Central memory CD4-positive, alpha-beta T cell (primary cell): ENCODE measurements at regions not wholly inside any gene's neighbourhood (a gene's known extent, or its start where the extent isn't known, plus 50 kb on each side); places are given as distances from the start of the nearest gene placed in this dataset.
"Not testable (repeated sequence)": the region's sequence is repeated elsewhere in the genome, so short reads cannot be mapped to it uniquely, and the experiment has no call there.

Source experiments
- DNase-seq: peaks from one replicate; pipeline ENCODE4 v3.0.0; 2022

DNA sequence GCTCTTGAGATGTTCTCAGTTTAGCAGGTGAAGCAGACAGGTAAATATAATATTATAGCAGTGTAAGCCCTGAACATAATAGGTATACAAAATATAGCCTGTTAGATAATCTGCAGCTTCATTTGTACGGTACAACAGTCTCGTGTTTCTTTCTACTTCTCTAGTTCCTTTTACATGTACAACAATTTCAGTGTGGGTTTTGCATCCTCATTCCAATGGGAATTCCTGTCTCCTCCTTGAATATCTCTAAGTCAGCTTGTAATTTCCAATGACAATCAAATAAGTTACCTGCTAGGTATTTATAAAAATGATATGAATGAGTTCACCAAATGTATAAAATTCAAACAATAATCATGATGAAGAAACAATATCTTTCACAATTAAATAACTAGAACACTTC is 330.0 kb upstream of the RND3 start:
- no peak for DNase-seq

DNA sequence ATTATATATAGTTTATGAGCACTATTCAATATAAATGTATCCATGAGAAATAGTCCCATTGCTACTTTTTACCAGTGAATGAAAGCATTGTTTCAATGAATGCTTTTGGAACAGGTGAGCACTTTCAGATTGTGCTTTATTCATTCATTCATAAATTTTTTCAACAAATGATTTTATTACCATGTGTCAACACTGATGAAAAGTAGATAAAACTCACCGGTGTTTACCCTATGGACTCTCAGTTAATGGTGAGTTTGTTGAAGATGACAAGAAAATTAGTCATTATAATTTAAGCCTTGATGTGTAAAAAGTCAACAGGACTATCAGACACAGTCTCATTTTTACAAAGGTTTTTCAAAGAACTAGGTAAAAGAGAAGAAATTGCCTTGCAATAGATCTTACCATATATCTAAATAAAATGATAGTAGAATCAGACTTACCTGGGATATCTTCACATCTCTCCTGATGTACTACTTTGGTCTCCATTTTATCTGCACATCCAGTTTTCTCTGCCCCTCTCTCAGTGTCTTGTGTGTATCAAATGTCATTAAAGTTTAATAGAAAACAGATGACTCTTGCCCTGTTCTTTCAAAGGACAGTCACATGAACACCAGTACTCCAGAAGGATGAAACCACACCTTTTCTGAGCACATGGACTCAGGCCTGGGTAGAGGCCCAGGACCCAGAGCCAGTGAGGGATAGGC is 325.3 kb upstream of the RND3 start:
- DNase-seq, result no peak

DNA sequence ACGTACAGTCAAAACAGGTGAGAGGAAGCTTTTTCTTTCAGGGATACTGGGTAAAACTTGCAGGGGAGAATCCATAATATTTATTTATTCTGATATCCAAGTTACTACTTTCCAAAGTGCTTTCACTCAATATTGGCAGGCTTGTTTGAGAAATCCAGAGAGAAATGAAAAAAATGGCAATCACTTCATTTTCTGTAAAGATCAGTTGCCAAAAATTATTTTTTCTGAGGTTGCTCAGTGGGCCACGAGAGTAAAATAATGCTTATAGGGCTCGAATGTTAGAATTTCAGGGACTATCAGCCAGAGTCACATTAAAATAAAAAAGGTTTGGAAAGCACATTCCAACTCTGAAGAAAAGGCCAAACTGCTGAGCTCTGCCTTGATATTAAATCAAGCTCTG is 324.6 kb upstream of the RND3 start:
- no peak for DNase-seq

DNA sequence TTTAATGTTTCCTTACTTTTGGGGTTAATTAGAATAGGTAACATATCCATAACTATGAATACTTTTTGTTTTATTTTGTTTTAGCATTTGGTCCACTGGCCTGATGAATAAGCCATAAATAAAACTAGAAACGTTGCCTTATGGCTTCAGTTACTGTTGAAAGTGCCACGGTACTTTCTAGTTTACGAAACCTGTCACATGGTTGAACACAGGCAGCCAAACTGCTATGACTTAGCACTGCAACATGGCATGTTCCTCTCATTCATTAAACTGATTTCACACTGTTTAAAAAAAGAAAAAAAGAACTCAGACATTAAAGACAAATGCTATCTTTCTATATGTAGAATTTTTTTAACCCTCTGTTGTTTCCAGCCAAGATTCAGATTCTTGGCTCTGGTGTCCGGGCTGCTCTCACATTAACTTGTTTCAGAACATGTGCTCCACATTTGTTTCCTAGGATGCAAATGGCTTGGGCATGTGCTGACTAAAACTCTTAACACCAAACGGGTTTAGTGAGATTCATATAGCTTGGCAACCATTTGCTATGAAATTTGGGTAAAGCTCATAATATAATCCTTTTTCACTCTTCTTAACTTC is 323.9 kb upstream of the RND3 start:
- DNase-seq, result no peak

DNA sequence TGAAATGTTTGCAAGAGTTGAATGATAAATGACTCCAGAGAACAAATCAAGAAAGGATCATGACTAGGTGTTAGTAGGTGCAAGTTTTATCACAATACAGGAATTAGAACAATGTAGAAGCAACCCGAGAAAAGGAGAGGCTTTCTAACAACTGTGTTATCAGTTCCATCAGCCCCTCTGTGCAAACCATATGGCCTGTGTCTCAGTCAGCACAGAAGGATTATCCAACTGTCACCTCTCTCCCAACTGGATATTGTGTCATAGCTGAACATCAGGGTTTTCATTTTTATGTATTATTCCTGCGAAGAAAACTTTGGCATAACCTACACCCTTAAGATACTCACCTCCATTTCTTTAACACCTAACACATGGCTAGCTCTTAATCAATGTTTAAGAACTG is 321.6 kb upstream of the RND3 start:
- no peak for DNase-seq

DNA sequence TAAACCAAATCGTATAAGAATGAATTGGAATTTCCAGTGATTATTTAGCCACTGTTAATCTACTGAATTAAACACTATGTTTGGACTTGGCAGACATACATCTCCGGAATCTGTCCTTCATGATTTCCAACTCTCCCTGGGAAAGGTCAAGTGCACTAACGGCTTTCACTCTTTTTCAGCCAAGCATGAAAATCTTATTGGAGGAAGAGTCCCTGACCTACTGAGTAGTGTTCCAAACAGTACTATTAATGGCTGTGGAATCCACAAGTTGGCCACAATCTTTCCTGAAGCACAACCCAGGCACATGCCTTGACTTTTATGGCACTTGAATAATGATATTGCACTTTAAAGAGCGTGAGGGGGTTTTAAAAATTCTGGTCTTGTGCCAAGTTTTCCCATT is 318.9 kb upstream of the RND3 start:
- DNase-seq, result no peak

DNA sequence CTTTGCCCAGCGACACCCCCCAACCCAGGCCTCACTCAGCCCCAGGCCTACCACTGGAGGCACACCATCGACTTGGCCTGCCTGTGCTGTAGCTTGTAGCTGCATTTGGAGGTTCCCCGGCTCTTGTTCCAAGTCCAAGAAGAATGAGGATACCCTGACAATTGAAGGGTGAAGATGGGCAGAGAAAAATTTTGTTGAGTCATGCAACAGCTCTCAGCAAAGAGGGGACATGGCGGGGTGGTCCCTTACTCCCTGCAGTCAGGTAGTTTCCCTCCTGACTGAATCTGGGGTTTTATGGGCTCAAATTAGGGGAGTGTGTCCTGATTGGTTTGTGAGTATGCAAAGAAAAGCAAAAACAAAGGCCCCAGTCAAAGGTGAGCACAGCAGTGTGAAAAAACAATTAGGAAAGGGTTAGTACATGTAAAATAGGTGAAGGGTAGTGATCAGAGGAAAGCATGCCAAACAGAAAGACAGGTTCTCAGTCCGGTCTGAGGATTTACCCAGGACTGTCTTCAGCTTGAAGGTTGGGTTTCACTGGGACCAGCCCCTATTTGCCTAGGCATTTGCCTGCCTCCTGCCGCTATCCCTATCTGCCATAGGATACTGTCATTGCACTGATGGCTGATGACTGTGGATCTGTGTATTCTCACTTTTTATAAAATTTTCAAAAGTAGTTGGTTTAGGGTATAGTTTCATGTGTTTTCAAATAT is 316.4 kb upstream of the RND3 start:
- no peak for DNase-seq

DNA sequence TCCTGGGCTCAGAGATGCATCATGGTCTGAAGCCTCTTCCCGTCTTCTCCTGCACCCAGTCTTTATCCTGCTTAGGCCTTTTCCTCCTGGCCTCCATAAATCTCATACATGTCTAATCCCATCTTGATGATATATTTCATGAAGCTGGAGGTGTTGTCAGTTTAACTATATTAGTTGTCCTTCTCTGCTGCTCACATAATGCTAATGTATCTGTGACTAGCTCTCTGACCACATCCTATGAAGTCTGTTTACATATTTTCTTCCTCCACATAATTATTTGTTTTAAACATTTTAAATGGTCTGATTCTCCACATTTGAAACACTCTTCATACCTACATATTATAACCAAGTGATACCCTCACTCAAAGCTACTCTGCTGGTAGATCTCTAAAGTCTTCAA is 315.2 kb upstream of the RND3 start:
- no peak for DNase-seq

DNA sequence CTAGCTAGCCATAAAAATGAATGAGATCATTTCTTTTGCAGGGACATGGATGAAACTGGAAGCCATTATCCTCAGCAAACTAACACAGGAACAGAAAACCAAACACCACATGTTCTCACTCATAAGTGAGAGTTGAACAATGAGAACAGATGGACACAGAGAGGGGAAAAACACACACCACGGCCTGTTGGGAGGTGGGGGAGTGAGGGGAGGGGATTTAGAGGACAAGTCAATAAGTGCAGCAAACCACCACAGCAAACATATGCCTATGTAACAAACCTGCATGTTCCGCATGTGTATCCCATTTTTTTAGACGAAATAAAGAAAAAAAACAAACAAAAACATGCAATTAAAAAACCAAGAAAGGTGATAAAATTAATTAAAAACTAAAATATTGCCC is 308.8 kb upstream of the RND3 start:
- DNase-seq, result not testable (repeated sequence)

DNA sequence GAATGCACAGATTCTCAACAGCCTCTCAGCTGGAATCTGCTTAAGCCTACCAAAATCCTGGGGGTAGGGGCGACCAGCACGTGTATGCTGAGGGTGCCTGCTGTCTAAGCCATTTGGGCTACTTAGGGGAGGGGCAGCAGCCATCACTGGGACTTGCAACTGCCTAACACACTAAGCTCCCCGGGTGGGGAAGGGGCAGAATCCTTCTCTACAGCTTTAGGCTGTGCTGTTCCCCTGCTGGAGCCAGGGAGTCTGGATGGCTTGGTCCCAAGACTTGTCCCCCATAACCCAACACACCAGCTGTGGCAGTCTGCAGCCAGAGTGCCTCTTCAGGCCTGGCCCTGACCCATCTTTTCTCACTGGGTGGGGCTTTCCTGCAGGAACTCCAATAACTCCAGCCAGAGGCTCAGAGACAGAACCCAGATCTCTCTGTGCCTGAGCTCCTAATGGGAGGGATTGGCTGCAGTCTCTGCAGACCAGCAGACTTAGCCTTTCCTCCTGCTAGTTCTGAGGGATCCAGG is 305.4 kb upstream of the RND3 start:
- DNase-seq, result no peak

DNA sequence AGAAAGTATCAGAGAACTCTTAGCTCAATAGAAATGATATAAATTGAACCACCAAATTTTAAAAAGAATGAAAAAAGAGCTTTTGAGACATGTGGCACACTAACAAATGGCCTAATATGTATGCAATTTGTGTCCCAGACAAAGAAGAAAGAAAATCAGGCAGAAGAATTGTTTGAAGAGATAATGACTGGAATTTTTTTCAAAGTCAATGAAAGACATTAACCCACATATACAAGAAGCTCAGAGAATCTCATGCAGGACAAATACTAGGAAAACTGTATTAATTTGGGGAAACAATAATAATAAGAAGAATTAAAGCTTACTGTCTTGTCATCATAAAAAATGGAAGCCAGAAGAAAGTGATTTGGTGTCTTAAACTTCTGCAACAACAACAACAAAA is 304.1 kb upstream of the RND3 start:
- DNase-seq, result no peak

DNA sequence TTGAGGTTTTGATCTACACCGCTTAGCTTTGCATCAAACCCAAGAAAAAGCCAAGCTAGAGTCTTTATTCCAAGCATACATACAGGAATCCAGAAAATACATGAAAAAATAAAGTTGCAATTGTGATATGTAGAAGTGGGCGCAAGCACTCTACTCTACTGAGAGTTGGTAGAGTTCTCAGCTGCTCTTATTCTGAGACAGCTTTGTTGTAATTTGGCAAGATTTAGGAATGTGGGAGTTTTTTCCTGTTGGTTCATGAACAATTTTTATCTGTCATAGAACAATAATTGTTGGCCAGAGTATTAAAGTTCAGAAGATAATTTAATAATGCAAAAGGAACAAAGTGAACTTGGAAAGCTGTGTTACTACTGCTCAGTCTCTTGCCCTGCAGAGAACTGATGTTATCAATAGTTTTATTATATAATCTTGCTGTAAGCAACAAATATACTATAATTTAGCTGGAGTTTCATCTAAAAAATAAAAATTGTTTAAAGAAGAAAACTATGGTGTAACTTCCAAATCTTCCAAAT is 302.0 kb upstream of the RND3 start:
- no peak for DNase-seq

DNA sequence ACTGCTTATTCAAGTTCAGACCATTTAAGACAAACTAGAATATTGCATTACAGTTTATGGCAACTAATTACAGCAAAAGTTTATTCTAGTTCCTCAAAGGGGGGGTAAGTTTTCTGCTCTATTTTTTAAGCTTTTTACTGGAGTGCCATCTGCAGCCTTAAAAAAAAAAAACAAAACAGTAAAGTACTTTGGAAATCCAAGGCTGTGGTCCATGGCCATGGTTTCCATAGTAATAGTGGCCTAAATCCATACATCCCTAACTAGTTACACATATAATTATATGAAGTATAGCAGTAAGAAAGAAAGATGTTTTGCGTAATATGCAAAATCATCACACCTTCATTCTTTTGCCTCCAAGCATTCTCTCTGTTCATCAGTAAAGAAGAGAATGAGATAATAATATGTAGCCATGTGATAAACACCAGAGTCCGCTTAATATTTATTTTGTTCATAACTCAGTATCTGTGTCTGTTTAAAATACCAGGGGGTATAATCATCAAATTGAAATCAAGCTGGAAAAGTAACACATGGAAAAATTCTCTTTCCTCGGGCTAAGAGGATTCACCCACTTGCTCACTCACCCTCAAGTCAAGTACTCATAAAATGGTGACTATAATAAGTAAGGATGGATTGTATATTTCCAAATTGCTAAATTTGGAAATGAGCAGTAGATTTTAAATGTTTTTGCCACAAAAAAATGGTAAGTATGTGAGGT is 301.1 kb upstream of the RND3 start:
- DNase-seq, result no peak

DNA sequence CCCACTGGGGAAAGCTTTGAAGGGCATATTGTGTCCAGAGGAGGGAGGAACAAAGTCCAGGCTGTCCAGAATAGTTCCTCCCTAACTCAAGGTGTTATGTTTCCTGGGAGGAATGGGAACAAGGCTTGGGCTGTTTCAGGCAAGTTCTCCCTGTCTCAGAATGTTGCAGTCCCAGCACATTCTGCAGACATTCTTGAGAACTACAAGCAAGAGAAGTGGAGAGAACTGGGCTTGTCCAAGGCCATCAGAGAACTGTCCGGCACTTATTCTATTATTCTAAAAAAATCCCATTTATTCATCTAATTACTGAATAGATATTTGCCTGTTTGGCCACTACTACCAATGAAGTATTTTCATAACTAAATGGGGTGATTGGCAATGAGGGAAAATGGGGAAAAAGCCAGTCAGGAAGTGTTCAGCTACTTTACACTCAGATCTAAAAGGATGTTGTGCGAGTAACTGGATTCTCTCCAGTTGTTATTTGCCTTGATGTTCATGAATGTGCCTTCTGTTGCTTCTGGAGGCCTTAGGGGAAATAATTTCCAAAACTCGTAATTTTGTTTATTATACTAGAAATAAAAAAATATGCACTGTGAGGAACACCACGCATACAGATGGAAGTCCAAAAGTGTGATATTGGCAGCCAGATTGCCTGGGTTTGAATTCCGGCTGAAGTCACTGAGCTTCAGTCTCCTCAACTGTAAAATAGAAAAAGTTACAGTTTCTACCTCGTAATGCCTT is 300.1 kb upstream of the RND3 start:
- DNase-seq, result no peak

DNA sequence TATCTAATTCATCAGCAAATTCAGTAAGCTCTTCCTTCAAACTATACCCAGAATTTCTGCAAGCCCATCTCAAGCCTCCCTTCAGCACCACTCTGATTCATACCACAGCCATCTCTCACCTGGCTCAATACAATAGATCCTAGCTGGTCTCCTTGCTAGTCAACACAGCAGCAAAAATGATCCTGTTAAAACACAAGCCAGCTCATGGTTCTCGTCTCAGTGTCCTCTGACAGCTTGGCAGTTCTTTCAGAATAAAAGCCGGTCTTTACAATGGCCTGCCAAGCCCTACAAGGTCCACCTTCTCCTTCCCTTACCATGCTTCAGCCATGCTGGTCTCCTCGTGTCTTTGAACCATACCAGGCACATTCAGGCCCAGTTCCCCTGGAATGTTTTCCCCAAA is 296.9 kb upstream of the RND3 start:
- DNase-seq, result no peak

DNA sequence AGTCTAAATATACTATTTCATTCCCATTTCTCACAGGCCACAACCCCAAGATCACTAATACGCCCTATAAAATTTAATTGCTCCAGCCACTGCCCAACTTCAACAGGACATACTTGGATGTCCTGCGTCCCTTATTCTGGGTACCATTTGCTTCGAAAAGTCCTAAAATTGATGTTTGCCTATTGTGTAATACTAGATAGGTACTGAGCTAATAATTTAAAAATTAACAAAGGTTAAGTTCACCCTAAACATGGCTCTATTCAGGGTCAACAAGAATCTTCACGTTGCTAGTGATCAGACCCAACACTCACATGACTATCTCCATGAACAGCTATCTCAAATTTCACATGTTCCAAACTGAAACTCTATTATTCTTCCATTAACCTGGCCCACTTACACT is 296.4 kb upstream of the RND3 start:
- DNase-seq, result no peak

DNA sequence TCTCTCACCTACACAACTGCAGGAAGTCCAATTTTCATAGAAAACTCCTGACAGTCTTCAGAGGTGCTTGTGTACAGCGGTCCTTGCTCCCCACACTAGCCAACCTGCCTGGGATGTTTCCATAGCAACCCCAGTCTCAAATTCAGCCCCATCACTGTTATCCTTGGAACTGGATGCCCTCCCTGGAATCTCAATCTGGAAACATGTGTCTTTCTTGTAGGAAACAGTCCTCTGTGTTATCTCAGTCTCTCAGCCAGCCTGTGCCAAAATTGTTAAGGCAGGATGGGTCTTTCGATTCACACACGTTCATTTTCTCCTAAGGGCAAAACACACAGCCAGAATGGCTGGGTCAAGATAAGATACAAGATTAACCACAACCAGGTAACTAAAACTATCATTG is 295.5 kb upstream of the RND3 start:
- DNase-seq, result no peak

DNA sequence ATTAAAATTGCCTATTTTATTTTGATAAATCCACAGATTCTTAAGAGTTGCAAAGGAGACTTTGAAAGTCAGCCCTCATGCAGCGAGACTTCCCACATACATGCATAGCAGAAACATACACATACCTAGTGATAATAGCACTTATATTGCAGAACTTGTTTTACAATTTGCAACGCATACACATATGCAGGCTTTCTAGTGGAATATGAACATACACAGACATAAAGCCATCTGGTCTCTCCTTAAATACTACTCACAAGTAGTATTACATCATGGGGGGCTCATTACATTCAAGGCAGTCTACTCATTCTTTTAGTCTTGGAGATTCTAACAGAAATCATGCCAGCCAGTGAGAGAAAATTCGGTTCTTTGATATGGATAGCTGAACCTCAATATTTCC is 295.1 kb upstream of the RND3 start:
- no peak for DNase-seq

DNA sequence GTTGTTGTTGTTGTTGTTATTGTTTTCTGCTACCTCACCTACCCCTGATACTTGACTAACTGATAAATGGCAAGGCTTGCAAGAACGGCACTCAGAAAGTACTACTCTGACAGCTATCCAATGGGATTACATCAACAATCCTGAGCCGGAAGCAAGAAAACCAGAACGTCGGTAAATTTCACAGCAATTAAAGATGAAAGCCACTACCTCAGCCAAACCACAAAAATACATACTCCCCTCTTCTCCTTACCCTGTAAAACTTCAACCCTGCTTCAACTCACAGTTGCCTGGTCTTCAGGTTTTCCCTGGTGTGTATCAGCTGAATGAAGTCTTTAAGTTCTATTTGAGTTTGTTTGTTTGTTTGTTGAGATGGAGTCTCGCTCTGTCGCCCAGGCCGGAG is 293.7 kb upstream of the RND3 start:
- no peak for DNase-seq

DNA sequence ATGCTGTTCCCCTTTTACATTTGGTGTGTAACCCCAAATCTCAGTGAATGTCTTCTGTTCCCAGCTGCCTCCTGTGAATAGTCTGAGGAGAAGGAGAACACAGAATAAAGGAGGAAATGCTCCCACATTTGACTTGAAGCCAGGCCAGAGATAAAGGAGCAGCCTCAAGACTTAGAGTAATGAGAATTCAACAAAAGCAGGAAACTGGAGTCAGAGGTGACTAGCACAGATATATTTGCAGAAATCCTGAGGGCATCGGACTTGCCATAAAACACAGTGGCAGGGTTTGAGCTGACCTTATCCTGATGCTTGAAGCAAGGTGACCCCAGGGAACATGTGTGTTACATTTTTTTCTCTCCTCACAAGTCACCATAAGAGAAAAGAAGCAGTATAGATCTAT is 291.4 kb upstream of the RND3 start:
- DNase-seq, result no peak

DNA sequence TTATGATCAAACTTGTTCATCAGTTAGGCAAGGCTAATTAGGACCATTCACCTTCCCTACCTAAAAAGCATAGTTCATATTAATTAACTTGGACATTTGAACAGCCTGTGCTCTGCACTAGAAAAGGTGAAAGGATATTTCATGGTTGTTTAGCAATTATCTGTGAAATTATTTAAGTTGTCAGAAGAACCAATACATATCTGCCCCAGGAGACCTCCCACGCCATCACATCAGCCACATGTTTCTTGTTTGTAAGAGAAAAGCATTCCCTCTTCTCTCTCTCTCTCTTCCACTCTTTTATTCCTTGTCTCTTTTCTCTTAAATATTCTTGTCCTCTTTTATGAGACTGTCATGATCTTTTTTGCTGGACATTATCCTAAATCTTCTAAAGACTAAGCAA is 282.0 kb upstream of the RND3 start:
- DNase-seq, result no peak

DNA sequence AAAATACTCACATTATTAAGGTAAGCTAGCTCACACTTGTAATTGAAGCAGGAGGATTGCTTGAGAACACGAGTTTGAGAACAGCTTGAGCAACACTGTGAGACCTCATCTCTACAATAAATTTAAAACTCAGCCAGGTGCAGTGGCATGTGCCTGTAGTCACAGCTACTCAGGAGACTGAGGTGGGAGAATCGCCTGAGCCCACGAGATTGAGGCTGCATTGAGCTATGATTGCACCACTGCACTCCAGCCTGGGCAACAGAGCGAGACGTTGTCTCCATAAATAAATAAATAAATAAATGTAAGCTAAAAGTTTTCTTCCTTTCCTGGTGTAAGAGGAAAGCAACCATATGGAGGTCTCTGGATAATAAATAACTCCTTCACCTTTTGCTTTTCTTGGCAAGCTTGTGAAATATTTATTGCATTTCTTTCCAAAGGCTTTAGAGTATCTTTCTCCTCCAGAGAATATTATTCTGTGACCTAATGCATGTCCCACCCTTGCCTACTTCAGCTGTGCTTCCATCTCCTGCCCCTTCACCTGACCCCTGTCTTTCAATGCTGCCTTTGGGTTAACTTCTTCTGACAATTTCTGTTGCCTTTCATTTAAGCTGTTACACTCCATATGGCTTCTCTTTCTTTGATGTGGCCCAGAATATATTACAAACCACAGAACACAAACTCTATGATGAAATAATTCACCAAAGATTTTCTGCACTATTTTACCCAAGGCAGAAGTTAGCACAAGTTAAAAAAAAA is 280.7 kb upstream of the RND3 start:
- no peak for DNase-seq
